HG03432 (cell line): ENCODE measurements at regions not wholly inside any gene's neighbourhood (a gene's known extent, or its start where the extent isn't known, plus 50 kb on each side); places are given as distances from the start of the nearest gene placed in this dataset.
A peak's percentile ranks its signal among the peaks of the same experiment; 100 is the strongest.
"Not testable (repeated sequence)": the region's sequence is repeated elsewhere in the genome, so short reads cannot be mapped to it uniquely, and the experiment has no call there.

Source experiments
- ATAC-seq: cut with Tn5 transposase; IDR thresholded peaks from one replicate; pipeline ENCODE4 v1.9.1; 2021; ENCODE audit warnings: mild to moderate bottlenecking, moderate library complexity; ENCODE audit not compliant: unreplicated experiment

DNA sequence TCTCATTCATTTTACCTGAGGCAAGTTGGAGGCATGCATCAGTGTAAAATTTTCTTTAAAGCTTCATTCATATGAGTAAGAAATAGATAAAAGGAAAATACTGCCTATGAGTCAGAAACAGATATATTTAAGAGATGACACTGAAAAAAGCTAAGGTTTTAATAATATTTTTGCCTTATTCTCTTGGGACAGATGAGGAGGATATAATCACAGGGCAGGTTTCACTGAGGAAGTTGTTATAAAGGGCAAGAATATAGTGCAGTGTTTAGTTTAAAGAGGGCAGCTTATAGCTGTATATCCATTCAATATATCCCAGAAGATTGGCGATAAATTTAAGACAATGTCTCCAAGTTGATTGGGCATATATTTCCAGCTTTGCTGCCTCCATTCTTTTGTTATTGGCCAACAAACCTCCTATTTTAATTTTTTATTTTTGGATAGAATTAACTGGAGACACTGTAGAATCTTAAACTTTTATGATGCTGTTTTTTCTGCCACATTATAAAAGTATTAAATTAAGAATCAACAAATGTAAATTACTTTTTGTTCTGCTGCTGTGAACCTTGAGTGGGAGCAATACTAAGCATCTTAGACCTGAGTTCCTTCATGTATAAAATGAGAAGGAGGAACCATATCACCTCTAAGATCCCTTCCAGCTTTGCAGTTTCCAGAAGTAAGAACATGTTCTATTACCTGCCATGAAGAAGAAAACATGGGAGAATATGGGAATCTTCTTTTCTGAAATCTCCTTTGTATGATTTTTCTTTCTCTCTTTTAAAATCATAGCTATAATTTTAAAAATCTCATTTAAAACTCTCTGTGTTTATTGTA lies 171.6 kb downstream of the S1PR1 start:
- ATAC-seq, result peak; percentile 25

DNA sequence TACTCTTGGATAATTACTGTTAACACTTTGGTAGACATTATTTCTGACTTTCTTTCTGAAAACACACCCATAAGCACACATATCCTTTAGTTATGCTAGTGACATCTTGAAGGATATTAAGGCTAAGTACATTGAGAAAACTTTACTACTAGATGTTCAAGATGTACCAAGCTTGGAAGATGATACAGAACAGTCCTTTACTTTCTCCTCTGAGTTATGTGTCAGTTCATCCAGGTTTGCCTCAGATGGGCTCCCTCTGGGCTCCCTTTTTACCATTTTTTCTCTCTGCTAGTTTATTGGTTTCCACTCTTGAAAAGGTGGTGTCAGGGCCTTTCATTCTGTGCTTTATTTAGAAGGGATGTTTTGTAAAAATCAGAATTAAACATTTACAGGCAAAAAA lies 172.3 kb downstream of the S1PR1 start:
- no peak for ATAC-seq

DNA sequence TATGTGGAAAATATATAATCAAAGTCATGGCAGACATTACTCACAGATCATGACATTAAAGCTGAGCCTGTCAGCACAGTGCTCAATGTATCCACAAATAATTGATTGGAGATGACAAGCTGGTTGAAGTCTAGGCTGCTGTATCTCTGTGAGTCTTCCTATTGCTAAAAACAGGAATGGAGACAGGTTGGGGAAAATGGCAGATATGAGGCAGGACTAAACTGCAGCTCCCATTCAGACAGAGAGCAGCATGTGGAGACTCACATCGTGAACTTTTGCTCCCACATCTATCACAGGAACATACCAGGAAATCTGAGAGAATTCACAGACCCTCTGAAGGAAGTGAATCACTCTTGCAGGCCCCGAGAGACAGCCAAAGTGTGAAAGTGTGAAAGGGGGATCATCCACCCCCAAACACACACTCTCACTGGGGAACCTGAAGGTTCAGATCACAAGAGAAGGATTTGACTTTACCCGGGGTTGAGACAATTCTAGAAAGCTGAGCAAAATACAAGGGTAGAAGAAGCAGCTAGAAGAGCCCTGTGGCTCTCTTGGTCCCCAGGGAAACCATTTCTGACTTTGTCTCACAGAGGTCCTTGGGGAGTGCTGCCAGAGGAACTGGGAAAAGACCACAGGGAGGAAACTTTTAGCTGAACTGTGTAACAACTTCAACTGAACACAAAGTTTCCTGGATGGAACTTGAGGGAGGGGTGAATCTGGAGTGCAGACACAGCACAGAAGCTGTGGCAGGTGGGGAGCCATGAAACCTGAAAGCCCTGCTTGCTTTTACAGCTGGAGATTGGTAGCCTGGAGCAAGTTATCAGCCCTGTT lies 173.4 kb downstream of the S1PR1 start:
- peak; percentile 55 for ATAC-seq

DNA sequence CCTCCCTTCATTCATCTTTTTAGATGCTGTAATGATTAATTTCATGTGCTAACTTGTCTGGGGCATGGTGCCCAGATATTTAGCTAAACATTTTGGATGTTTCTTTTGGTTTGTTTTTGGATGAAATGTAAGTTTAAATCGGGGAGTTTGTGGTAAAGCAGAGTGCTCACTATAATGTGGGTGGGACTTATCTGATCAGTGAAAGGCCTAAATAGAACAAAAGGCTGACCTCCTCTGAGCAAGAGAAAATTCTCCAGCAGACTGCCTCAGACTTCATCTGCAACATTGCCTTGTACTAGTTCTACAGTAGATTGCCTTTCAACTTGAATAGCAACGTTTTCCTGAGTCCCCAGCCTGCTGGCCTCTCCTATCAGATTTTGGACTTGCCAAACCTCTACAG lies 183.6 kb downstream of the S1PR1 start:
- ATAC-seq, result no peak

DNA sequence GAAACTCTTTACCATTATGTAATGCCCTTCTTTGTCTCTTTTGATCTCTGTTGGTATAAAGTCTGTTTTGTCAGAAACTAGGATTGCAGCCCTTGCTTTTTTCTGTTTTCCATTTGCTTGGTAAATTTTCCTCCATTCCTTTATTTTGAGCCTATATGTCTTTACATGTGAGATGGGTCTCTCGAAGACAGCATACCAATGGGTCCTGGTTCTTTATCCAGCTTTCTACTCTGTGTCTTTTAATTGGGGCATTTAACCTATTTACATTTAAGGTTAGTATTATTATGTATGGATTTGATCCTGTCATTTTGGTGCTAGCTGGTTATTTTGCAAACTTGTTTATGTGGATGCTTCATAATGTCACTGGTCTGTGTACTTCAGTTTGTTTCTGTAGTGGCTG lies 191.3 kb downstream of the S1PR1 start:
- not testable (repeated sequence) for ATAC-seq

DNA sequence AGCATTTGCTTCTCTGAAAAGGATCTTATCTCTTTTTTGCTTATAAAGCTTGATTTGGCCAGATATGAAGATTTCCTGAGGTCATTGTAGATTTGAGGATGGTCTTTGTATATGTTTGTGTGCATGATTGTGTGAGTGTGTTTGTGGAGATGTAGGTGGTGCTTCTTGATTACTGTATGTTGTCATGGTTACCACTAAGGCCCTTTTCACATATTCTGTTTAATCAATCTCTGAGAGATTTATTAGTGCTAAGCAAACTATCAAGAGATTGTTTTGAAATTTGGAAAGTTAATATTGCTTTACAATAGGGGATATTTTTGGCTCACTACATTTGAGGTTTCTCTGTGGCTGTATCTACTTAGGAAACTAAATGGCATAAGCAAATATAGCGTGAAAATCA lies 191.7 kb downstream of the S1PR1 start:
- no peak for ATAC-seq

DNA sequence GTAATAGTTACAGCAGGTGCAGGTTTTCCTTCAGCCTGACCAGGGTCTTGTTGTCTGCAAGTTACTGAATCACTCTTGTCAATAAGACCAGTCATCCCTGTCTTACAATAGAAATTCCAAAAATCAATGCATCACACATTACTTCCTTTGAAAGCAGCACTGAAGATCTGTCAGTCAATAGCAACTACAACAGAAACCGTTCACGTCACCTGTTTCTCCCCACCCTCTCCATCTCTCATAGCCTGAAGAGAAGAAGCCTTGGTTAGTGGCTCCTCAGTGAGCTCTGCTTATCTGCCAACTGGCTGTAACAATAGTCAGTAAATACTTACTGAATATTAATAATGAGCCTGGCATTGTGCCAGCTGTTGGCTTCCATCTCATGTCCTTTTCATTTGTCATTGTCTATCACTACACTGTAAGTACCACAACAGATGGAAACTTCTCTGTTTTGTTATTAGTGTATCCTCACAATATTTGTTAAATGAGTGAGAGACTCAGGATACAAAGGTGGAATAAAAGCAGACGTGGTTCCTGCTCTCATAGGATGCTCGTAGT lies 195.2 kb downstream of the S1PR1 start:
- no peak for ATAC-seq

DNA sequence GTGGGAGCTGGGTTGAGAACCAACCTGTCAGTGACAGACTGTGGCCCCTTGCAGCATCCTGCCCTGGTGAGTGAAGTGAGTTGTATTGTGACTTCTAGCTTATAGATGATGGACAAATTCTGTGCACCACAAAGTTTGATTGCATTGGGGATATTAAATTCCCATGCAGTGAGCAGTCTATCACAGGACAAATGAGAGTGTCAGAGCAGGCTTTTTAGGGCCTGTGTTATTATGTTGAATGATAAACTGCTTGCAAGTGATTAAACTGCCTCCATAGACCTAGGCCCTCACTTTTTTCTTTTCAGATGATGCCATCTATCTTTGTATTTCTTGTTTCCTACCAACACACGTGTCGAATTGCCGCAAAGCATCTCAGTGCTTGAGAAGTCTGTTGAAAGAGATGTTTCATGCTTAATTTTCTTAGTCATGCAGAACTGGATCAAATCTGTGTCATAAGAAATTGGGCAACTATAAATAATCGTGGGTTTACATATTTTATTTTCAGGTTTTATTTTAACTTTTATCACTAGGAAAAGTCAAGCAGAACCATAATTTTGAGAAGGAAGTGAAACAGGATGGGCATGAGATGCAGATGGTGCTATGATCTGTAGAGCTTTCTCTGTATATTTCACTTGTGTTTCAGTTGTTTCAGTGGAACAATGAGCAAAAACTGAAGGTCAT lies 199.2 kb downstream of the S1PR1 start:
- ATAC-seq, result peak; percentile 76

DNA sequence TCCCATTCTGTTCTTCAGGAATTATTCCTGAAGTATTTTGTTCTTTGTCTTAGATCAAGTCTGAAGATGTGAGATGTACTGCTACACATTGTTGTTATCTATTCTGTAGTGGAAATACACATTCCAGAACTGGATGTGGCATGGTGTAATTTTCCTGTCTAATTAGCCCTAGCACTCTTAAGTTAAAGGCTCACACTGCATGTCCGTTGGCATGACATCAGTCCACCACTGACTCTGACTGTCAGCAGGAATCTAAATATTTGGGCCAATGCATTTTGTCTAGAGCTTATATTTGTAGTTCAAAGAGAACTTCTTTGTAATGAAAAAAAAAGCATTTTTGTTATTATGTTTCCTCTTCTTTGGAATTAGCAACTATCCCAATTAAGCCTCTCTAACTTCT lies 201.0 kb downstream of the S1PR1 start:
- ATAC-seq, result no peak

DNA sequence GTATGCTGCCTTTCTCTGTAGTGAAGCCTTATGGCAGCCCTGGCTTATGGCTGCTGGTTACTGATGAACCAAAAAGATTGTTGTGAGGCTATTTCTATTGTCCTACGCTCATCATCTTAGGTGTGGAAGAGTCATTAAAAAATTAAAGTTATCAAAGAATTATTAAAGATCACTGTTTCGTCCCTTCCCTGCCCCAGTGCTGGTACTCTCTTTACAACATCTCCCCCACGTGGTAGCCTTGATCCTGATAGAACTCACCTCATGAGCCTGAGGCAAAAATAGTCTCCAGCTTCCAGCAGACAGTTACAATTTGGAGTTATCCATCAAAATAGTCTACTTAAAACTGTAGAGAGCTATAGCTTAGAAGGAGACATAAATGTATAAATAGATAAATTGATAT lies 201.5 kb downstream of the S1PR1 start:
- ATAC-seq, result peak; percentile 52

DNA sequence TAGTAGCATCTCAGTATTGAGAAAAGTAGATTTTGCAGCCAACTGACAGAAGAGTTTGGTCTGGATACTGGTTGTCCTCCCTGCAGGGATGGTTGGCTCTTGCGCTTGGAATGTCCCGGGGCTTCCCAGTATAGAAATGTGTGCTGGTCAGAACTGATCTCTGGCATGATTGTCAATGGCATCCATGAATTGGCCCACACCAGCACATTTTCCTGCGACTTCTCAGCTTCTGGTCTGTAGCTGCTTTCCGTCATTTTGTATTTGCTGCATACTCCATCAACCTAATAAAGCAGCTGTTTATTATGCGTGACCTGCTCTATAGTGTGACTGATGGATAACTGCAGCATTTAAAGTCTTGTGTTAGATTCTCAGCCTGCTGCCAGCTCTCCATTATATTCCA lies 203.7 kb downstream of the S1PR1 start:
- no peak for ATAC-seq

DNA sequence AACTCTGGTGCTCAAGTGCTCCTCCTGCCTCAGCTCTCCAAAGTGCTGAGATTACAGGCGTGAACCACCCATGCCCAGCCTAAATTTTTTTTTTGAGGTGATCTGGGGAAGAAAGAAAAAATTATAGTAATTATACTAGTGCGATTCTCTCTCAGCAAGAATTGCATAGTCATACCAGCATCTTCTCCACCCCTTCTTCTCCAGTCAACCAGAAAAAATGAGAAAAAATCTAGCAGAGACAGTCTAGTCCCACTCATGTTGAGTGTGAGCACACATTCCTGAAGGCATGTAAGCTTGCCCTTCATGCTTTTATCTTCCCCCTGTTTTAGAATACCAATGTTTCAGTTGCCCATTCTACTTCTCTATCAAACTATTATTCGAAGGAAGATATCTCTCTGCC lies 207.6 kb downstream of the S1PR1 start:
- peak; percentile 62 for ATAC-seq

DNA sequence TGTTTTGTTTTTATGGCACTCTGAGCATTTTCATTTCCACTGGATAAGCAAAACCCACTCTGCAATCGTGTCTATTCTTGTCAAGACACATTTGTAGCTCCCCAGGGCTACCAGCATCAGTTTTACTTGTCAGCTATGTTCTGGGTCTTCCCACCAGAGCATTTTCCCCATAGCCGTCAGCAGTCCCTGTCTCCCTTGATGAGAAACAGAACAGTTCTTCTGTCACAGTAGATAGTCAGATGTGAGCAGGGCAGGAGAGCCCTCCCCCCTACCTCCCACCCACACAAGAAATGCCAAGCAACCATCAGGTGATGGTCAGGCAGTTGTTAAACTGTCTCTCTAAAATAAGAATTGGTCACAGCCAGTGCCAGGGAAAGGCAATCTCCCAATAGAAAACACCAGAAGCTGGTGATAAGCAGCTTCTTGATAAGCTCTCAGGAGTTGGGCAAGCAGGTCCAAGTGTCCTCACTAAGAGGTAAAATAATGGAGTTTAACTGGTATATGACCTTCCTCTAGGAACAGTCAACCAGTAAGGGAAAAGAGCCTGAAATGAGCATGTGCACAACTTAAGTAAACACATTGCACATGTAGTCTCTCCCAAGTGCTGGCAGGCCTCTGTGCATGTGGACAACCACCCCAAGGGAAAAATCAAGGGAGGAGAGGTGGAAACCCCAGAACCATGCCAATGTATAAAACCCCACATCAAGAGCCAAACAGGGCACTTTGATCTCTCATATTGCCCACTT lies 208.2 kb downstream of the S1PR1 start:
- peak; percentile 41 for ATAC-seq

DNA sequence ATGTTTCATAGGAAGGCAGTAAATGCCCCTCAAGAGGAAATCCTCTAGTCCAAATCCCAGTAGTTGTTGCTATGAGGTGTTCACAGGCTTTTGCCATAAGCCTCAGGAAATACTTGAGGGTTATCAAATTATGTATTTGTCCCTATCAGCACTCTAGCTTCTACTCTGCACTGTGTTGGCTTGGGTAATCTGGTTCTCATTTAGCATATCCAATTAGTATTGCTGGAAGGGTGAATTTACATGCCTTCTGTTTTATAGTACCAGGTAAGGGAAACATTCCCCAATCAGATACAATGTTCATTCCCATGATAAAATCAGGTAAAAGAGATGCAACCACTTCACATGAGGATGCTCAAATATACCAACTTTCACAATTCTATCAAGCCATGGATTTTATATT lies 211.2 kb downstream of the S1PR1 start:
- ATAC-seq, result no peak

DNA sequence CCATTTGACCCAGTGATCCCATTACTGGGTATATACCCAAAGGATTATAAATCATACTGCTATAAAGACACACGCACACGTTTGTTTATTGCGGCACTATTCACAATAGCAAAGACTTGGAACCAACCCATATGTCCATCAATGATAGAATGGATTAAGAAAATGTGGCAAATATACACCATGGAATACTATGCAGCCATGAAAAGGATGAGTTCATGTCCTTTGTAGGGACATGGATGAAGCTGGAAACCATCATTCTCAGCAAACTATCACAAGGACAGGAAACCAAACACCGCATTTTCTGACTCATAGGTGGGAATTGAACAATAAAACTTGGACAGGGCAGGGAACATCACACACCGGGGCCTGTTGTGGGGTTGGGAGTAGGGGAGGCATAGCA lies 213.9 kb downstream of the S1PR1 start:
- ATAC-seq, result not testable (repeated sequence)

DNA sequence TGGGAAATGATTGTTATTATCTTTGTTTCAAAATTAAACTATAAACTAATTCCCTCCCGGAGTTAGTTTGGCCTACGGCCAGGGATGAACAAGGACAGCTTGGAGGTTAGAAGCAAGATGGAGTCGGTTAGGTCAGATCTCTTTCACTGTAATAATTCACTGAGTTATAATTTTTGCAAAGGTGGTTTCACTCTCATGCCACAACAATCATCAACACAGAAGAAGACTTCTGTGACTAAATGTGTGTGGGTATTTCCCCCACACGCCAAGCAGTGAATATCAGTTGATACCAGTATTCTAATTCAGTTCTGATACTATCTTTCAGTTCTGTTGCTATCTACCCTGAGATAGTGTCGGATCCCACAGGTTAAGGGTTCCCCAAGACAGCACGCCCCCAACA lies 215.1 kb downstream of the S1PR1 start:
- ATAC-seq, result peak; percentile 83

DNA sequence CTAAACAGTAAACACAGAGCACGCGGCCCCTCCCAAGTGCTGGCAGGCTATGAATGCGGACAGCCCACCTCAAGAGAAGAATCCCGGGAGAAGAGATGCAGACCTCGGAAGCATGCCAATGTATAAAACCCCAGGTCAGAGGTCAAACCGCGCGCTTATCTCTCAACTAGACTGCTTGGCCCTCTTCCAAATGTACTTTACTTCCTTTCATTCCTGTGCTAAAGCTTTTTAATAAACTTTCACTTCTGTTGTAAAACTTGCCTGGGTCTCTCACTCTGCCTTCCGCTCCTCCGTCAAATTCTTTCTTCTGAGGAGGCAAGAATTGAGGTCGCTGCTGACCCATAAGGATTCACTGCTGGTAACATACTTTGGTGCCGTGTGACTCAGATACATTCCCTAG lies 216.0 kb downstream of the S1PR1 start:
- no peak for ATAC-seq

DNA sequence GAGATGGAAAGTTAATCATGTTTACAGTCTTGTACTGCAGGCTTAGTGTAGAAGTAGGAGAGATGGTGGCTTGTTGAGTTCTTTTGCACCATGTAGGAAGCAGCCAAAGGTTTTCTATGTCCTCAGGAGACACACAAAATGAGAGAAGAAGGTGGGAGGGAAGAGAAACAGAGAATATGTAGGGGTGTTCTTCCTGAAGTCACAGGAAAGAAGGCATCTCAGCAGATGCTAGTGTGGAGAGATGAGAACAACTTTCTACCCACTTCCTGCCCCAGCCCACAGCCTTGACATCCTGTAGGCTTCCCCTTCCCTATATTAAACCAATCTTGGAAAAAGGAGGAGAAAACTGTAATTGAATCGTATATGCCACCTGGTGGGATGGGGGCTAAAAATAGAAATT lies 217.0 kb downstream of the S1PR1 start:
- ATAC-seq, result peak; percentile 67

DNA sequence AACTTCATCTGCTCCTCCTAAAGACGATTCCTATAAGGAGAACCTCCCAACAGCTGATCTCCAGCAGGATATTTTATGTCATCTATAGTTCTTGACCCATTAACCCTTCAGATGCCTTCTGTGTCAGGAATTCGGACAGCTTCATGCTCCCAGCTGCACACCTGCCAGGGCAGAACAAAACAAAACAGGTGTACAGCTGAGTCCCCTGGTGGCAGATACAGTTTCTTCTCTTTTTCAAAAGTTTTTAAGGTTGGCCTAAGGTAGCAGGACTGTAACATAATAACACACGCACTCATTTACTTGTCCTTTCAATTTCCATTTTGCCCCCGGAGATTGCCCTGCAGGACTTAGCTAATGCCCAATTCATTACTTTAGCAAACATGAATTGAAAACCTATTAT lies 218.3 kb downstream of the S1PR1 start:
- no peak for ATAC-seq

DNA sequence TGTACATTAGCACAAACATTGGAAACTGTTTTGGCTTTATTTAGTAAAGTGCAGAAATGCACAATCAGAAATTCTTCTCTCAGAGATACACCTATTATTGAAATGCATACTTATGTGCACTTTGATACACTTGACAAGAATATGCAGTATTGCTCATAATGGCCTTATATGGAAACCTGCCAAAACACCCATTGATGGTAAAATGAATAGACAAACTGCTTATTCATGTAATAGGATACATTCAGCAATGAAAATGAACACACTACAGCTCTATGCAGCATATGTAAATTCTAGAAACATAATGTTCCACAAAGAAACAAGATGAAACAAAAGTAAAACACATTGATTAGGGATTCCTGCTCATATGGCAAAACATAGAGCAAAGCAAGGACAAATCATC lies 223.9 kb downstream of the S1PR1 start:
- ATAC-seq, result no peak

DNA sequence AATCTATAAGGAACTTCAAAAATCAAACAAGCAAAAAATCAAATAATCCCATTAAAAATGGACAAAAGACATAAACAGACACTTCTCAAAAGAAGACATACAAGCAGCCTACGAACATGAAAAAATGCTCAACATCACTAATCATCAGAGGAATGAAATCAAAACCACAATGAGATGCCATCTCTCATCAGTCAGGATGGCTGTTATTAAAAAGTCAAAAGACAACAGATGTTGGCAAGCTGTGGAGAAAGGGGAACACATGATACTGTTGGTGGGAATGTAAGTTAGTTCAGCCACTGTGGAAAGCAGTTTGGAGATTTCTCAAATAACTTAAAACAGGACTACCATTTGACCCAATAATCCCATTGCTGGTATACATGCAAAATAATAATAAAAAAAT lies 226.4 kb downstream of the S1PR1 start:
- no peak for ATAC-seq
